Endothelial cell of umbilical vein (primary cell): ENCODE measurements at regions not wholly inside any gene's neighbourhood (a gene's known extent, or its start where the extent isn't known, plus 50 kb on each side); places are given as distances from the start of the nearest gene placed in this dataset.

ENCODE experiments used
- CTCF ChIP-seq, 2 donors: IDR thresholded peaks; 1 replicate in 1 of 2; 2 replicates in 1 of 2; pipeline ENCODE4 v1.5.1; 2011; ENCODE audit warnings: low read length in 2 of 2, mild to moderate bottlenecking in 2 of 2, moderate library complexity in 2 of 2, control low read depth in 1 of 2, inconsistent platforms in 1 of 2, low read depth in 1 of 2; ENCODE audit not compliant: insufficient read depth in 1 of 2; ENCODE audit errors: extremely low read depth in 1 of 2
- MYC ChIP-seq: IDR thresholded peaks from one replicate; pipeline ENCODE4 v1.6.1; 2011; ENCODE audit warnings: mild to moderate bottlenecking, low read depth, low read length
- POLR2A ChIP-seq: IDR thresholded peaks from 2 replicates; pipeline ENCODE4 v1.6.1; 2012; ENCODE audit warnings: low read depth, mild to moderate bottlenecking, control low read depth, low read length
- TF ChIP-seq, protein P1 (sequence below): IDR thresholded peaks from 2 replicates; pipeline ENCODE4 v1.6.1; 2011; ENCODE audit not compliant: insufficient read depth, insufficient read length

DNA sequence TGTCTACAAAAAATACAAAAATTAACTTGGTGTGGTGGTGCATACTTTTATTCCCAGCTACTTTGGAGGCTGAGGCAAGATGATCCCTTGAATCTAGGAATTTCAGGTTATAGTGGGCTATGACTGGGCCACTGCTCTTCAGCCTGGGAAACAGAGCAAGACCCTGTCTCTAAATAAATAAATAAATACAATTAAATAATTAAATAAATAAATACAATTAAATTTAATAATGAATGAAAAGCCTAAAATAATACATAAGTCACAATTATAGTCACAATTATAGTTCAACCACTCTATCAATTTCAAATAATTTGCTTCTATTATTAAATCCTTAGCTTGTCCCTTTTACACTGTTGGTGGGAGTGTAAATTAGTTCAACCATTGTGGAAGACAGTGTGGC, 146.4 kb upstream of the RFC3 start:
- TF ChIP-seq CTCF (IDR thresholded peaks at IDR 0.05; ENCODE audit: extremely low read depth in 1 of 2, insufficient read depth in 1 of 2, low read depth in 1 of 2, low read length in 2 of 2) (no peak), POLR2A (no peak), MYC (no peak)
- TF ChIP-seq, protein P1, sequence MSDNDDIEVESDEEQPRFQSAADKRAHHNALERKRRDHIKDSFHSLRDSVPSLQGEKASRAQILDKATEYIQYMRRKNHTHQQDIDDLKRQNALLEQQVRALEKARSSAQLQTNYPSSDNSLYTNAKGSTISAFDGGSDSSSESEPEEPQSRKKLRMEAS, result no peak
